ENCODE measurements at regions not wholly inside any gene's neighbourhood (a gene's known extent, or its start where the extent isn't known, plus 50 kb on each side); places are given as distances from the start of the nearest gene placed in this dataset.

DNA sequence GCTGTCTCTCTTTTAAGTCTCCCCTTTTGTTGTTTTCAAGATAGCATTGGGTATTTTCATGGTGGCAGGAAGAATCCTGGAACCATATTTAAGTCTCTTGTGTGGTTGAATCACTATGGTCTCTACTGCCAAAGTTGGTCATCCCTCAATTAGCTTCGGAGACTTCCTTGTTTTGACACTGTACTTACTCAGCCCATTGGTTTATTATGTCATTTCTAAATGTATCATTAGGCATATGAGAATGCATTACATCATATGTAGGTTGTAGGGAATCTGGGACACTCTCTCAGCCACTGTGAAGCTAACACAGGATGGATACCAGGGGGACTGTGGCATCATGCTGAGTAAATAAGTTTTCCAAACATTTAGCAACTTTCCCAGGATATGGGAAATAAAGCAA, 211.8 kb downstream of the DTHD1 start:
- no peak for DNase-seq (ENCODE audit: low spot score)

DNA sequence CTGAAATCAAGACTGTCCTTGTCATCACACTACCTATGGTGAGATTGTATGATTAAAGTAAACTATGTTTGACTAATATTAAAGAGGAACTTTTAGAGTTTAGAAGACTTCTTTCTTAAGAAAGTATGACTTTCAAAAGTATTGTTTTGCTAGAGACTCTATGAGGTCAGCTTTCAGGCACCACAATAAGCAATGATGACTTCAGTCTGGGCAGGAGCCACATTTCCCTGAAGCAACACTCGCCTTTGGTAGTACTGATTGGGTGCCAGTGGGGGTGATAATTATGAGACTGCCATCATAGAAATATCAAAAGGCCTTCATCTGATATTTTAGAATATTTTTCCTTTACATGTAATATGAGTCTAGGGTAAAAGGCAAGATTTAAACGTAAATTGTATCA, 212.6 kb downstream of the DTHD1 start:
- DNase-seq (ENCODE audit: low spot score) = no peak

DNA sequence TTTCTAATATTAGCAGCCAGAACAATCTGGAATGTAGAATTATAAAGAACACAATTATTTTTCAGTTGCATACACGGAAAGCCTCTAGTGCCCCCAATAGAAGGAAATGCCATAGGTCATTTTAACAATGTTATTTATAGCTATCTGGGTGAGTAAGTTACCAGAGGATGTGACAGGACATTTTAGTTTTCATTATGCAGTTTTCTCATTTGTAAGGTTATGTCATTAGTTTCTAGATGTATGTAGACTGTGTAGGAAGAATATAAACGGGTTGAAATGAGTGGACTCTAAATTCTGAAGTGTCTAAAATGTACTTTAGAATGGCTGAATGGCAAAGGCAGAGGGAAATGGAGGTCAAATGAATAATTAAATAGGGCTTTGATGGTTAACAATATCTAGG, 213.3 kb downstream of the DTHD1 start:
- no peak for DNase-seq (ENCODE audit: low spot score)

DNA sequence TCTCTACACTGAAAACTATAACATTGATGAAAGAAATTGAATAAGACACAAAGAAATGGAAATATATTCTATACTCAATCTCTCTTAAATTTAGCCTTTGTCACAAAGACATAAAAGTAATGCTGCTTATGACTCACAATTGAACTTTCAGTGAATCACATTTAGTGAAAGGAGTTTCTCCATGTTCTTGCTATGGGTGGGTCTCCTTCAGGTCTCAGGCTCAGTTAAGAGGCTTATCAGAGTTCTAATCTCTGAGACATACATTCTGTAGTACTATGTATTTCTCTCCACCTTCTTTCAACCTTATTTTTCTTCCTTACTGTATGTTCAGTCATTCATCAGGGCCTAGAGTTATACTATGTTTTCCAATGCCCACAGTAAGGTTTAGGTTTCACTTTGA, 220.9 kb downstream of the DTHD1 start:
- DNase-seq (ENCODE audit: low spot score) = no peak

DNA sequence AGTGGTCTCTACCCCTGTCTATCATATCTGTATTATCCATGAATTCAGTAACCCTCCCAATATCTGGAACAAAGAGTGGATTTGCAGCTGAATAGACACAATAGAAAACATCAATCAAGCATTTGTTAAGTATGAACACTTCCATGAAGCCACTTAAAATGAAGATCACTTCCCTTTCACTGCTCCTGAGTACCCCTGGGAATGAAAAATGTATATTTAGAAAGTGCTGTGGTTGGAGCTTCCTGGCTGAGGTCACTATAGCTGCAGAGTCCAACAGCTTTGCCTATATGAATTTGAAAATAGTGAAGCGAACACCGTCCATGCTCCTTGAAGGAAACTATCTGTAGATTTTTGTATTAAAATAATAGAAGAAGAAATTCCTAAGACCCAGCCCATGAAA, 227.0 kb downstream of the DTHD1 start:
- no peak for DNase-seq (ENCODE audit: low spot score)

GRCh38 chr4:36509845-36510244, 228.4 kb downstream of the DTHD1 start:
- no peak for DNase-seq (ENCODE audit: low spot score)

- DNase-seq (ENCODE audit: low spot score) = no peak
Observed at GRCh38 chr4:36511785-36512184, 230.4 kb downstream of the DTHD1 start.

DNA sequence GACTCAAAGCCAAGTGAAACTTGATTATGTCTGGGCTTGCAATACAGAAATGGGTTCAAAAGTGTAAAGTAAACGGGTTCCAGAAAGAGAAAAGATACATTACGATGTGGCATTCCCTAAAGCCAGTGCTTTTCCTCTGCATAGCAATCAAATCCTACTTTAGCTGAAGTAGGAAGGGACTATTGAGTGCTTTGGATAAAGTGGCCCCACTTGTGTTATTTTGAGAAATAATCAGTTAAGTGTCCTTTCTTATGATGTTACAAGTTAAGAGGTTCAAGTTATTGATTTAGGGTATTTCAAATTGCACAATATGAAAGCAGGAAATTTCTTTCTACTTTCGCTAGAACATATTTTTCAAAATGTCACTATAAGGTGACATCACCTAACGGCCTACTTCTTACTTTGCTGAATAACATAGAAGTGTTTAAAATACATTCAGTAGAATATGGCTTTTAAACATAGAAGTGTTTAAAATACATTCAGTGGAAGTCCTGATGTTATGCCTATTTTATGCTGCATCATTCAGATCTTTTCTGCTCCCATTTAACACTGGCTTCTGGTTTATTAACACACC, 235.2 kb downstream of the DTHD1 start:
- no peak for DNase-seq (ENCODE audit: low spot score)

- DNase-seq (ENCODE audit: low spot score) = no peak
Observed at GRCh38 chr4:36523182-36523581, 241.8 kb downstream of the DTHD1 start.

GRCh38 chr4:36532670-36533379, 251.4 kb downstream of the DTHD1 start:
- DNase-seq (ENCODE audit: low spot score) = no peak

GRCh38 chr4:36533944-36534343, 252.5 kb downstream of the DTHD1 start:
- no peak for DNase-seq (ENCODE audit: low spot score)

- DNase-seq (ENCODE audit: low spot score) = no peak
Observed at GRCh38 chr4:36547383-36547782, 266.0 kb downstream of the DTHD1 start.

- no peak for DNase-seq (ENCODE audit: low spot score)
Observed at GRCh38 chr4:36549252-36549651, 267.8 kb downstream of the DTHD1 start.

DNA sequence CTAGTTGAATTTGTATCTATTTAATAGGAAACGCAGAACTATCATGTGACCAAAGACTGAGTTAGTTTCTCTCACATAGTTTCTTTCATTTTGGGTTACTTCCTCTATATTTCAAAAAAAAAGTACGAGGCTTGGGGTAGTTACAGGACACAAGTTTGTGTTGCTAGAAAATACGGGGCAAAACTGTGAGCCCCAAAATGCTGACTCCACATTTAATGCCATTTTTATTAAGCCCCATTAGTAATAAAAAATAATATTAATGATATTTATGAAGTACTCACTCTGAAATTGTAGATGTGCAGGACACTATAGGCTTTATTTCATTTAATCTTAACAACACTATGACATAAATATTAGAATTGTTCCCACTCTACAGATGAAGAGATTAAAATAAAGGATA, 268.6 kb downstream of the DTHD1 start:
- DNase-seq (ENCODE audit: low spot score) = no peak

GRCh38 chr4:36551697-36552214, 270.3 kb downstream of the DTHD1 start:
- no peak for DNase-seq (ENCODE audit: low spot score)

- no peak for DNase-seq (ENCODE audit: low spot score)
Observed at GRCh38 chr4:36553029-36553428, 271.6 kb downstream of the DTHD1 start.

DNA sequence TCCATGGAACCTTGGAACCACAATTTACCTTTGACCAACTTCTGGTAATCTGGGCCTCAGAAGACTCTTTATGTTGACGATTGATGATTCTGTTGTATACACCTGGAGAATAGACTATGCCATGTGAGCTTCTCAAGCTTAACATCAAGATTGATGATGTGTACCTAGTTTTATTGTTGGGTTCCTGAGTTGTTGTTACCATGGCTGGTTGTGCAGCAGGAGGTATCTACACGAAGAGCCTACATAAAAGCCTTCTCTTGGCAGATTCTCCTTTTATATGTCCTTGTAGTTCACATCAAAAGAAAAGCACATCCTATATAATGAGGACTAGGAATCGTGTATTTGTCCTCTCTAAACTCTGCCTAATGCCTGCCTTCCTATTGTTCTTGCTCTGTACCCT, 272.0 kb downstream of the DTHD1 start:
- no peak for DNase-seq (ENCODE audit: low spot score)

DNA sequence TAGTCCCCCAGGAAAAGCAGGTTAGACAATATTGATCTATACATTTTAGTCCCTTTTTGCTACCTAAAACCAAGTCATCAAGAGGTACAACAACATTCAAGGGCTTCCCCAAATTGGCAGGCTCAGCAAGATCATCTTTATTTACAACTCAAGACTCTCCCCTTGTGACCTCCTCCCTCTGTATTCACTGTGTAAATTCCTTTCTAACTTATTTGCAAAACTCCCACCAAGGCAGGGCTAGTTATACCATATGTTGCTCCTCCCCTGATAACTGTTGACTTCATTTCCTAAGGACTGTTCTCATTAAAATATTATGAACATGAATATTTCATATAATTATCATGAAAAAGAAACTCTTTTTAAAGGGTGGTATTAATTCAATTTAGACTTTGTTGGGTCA, 275.6 kb downstream of the DTHD1 start:
- DNase-seq (ENCODE audit: low spot score) = no peak

DNA sequence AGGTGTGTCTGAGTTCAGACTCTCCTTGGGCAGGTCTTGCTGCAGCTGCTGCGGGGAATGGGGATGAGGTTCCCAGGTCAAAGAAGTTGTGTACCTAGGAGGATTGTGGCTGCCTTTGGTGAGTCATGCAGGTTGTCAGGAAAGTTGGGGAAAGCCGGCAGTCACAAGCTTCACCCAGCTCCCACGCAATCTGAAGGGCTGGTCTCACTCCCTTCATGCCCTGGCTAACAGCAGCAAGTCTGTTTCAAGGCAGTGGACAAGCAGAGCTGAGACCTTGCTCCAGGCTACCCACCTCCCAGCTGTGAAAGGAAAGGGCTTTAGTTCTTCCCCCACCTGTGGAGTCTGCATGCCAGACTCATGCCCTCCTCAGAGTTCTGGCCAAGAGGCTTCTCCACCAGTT, 287.2 kb downstream of the DTHD1 start:
- DNase-seq (ENCODE audit: low spot score) = no peak

GRCh38 chr4:36573441-36573840, 292.0 kb downstream of the DTHD1 start:
- DNase-seq (ENCODE audit: low spot score) = no peak

GRCh38 chr4:36574816-36575215, 293.4 kb downstream of the DTHD1 start:
- DNase-seq (ENCODE audit: low spot score) = no peak

DNA sequence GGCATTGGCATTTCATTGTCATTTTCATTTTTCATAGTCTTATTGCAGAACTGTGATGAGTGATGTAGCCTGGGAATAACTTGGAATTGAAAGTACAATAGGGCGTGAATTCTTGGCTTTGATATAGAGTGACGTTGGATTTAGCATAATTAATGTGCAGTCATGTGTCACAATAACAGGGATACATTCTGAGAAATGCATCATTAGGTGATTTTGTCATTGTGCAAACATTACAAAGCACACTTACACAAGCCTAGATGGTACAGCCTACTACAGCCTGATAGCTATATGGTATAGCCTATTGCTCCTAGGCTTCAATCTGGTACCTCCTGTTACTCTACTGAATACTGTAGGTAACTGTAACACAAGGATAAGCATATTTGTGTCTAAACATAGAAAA, 300.8 kb downstream of the DTHD1 start:
- no peak for DNase-seq (ENCODE audit: low spot score)

GRCh38 chr4:36587909-36588472, 306.6 kb downstream of the DTHD1 start:
- DNase-seq (ENCODE audit: low spot score) = no peak
